NK-92 treated with Interleukin-12 subunit alpha and Interleukin-12 subunit beta, amount 100 ng/mL, for 24 hours (cell line): ENCODE measurements at regions not wholly inside any gene's neighbourhood (a gene's known extent, or its start where the extent isn't known, plus 50 kb on each side); places are given as distances from the start of the nearest gene placed in this dataset.

Source experiments
- DNase-seq: peaks from one replicate; lab custom pipeline; 2025; lab: John Stamatoyannopoulos, UW

GRCh38 chr11:109749476-109749875 lies 327.5 kb downstream of the C11orf87 start:
- no peak for DNase-seq

- no peak for DNase-seq
Observed at GRCh38 chr11:109750964-109751363, 329.0 kb downstream of the C11orf87 start.

- no peak for DNase-seq
Observed at GRCh38 chr11:109752212-109752825, 330.3 kb downstream of the C11orf87 start.

- no peak for DNase-seq
Observed at GRCh38 chr11:109756521-109756920, 334.5 kb downstream of the C11orf87 start.

- no peak for DNase-seq
Observed at GRCh38 chr11:109756951-109757350, 335.0 kb downstream of the C11orf87 start.

- DNase-seq, result no peak
Observed at GRCh38 chr11:109762546-109762945, 330.6 kb upstream of the ZC3H12C start.

- DNase-seq, result no peak
Observed at GRCh38 chr11:109765709-109766311, 327.4 kb upstream of the ZC3H12C start.

- no peak for DNase-seq
Observed at GRCh38 chr11:109769858-109770257, 323.3 kb upstream of the ZC3H12C start.

GRCh38 chr11:109770323-109770722 lies 322.9 kb upstream of the ZC3H12C start:
- DNase-seq, result no peak

- DNase-seq, result no peak
Observed at GRCh38 chr11:109772892-109773291, 320.3 kb upstream of the ZC3H12C start.

- no peak for DNase-seq
Observed at GRCh38 chr11:109775686-109776085, 317.5 kb upstream of the ZC3H12C start.

GRCh38 chr11:109783014-109783413 lies 310.2 kb upstream of the ZC3H12C start:
- DNase-seq, result no peak

GRCh38 chr11:109783840-109784239 lies 309.4 kb upstream of the ZC3H12C start:
- no peak for DNase-seq

GRCh38 chr11:109784536-109784935 lies 308.7 kb upstream of the ZC3H12C start:
- DNase-seq, result no peak

GRCh38 chr11:109785198-109785597 lies 308.0 kb upstream of the ZC3H12C start:
- no peak for DNase-seq

GRCh38 chr11:109785714-109786113 lies 307.5 kb upstream of the ZC3H12C start:
- no peak for DNase-seq

GRCh38 chr11:109788948-109789490 lies 304.2 kb upstream of the ZC3H12C start:
- no peak for DNase-seq

- DNase-seq, result no peak
Observed at GRCh38 chr11:109789901-109790300, 303.3 kb upstream of the ZC3H12C start.

GRCh38 chr11:109791337-109791736 lies 301.9 kb upstream of the ZC3H12C start:
- DNase-seq, result no peak

GRCh38 chr11:109794501-109794900 lies 298.7 kb upstream of the ZC3H12C start:
- no peak for DNase-seq

GRCh38 chr11:109795234-109795633 lies 298.0 kb upstream of the ZC3H12C start:
- no peak for DNase-seq

GRCh38 chr11:109796253-109796652 lies 296.9 kb upstream of the ZC3H12C start:
- DNase-seq, result no peak

GRCh38 chr11:109798521-109798920 lies 294.7 kb upstream of the ZC3H12C start:
- DNase-seq, result no peak

- no peak for DNase-seq
Observed at GRCh38 chr11:109799604-109800003, 293.6 kb upstream of the ZC3H12C start.
